ENCODE measurements at regions not wholly inside any gene's neighbourhood (a gene's known extent, or its start where the extent isn't known, plus 50 kb on each side); places are given as distances from the start of the nearest gene placed in this dataset.
"Not testable (repeated sequence)": the region's sequence is repeated elsewhere in the genome, so short reads cannot be mapped to it uniquely, and the experiment has no call there.

GRCh38 chr1:14396100-14396499 lies 202.4 kb upstream of the KAZN start:
- DNase-seq (ENCODE audit: low read depth): no peak

GRCh38 chr1:14403961-14404645 lies 194.4 kb upstream of the KAZN start:
- DNase-seq (ENCODE audit: low read depth): no peak

GRCh38 chr1:14404862-14405301 lies 193.6 kb upstream of the KAZN start:
- no peak for DNase-seq (ENCODE audit: low read depth)

- no peak for DNase-seq (ENCODE audit: low read depth)
Observed at GRCh38 chr1:14412235-14412634, 186.2 kb upstream of the KAZN start.

- DNase-seq (ENCODE audit: low read depth): no peak
Observed at GRCh38 chr1:14413819-14414490, 184.5 kb upstream of the KAZN start.

- no peak for DNase-seq (ENCODE audit: low read depth)
Observed at GRCh38 chr1:14415396-14415795, 183.1 kb upstream of the KAZN start.

- DNase-seq (ENCODE audit: low read depth): not testable (repeated sequence)
Observed at GRCh38 chr1:14419778-14420218, 178.7 kb upstream of the KAZN start.

GRCh38 chr1:14420686-14421085 lies 177.8 kb upstream of the KAZN start:
- no peak for DNase-seq (ENCODE audit: low read depth)

GRCh38 chr1:14421295-14421976 lies 177.0 kb upstream of the KAZN start:
- DNase-seq (ENCODE audit: low read depth): no peak

- DNase-seq (ENCODE audit: low read depth): no peak
Observed at GRCh38 chr1:14421977-14422609, 176.4 kb upstream of the KAZN start.

GRCh38 chr1:14424325-14425002 lies 174.0 kb upstream of the KAZN start:
- no peak for DNase-seq (ENCODE audit: low read depth)

- DNase-seq (ENCODE audit: low read depth): no peak
Observed at GRCh38 chr1:14426854-14427253, 171.6 kb upstream of the KAZN start.

- no peak for DNase-seq (ENCODE audit: low read depth)
Observed at GRCh38 chr1:14429577-14429976, 168.9 kb upstream of the KAZN start.

GRCh38 chr1:14432728-14433127 lies 165.8 kb upstream of the KAZN start:
- DNase-seq (ENCODE audit: low read depth): not testable (repeated sequence)

- DNase-seq (ENCODE audit: low read depth): no peak
Observed at GRCh38 chr1:14435368-14436023, 163.0 kb upstream of the KAZN start.

GRCh38 chr1:14437417-14437918 lies 161.0 kb upstream of the KAZN start:
- DNase-seq (ENCODE audit: low read depth): no peak

- DNase-seq (ENCODE audit: low read depth): no peak
Observed at GRCh38 chr1:14438127-14438769, 160.2 kb upstream of the KAZN start.

GRCh38 chr1:14439015-14439414 lies 159.5 kb upstream of the KAZN start:
- DNase-seq (ENCODE audit: low read depth): no peak

- no peak for DNase-seq (ENCODE audit: low read depth)
Observed at GRCh38 chr1:14440166-14440565, 158.3 kb upstream of the KAZN start.

- no peak for DNase-seq (ENCODE audit: low read depth)
Observed at GRCh38 chr1:14440731-14441130, 157.8 kb upstream of the KAZN start.

- DNase-seq (ENCODE audit: low read depth): no peak
Observed at GRCh38 chr1:14441302-14441741, 157.2 kb upstream of the KAZN start.
